HG02763 (cell line): ENCODE measurements at regions not wholly inside any gene's neighbourhood (a gene's known extent, or its start where the extent isn't known, plus 50 kb on each side); places are given as distances from the start of the nearest gene placed in this dataset.
"Not testable (repeated sequence)": the region's sequence is repeated elsewhere in the genome, so short reads cannot be mapped to it uniquely, and the experiment has no call there.

Experiments
- ATAC-seq: cut with Tn5 transposase; IDR thresholded peaks from one replicate; pipeline ENCODE4 v1.9.1; 2021; ENCODE audit warnings: mild to moderate bottlenecking, moderate library complexity; ENCODE audit not compliant: unreplicated experiment

GRCh38 chr13:109941951-109942350, 155.6 kb upstream of the IRS2 start:
- ATAC-seq = no peak

- ATAC-seq = no peak
These were observed 154.8 kb upstream of the IRS2 start for GRCh38 chr13:109941221-109941620.

GRCh38 chr13:109940637-109941036, 154.3 kb upstream of the IRS2 start:
- no peak for ATAC-seq

- no peak for ATAC-seq
These were observed 153.5 kb upstream of the IRS2 start for GRCh38 chr13:109939838-109940237.

GRCh38 chr13:109939180-109939579, 152.8 kb upstream of the IRS2 start:
- ATAC-seq = no peak

GRCh38 chr13:109938255-109938936, 152.0 kb upstream of the IRS2 start:
- no peak for ATAC-seq

GRCh38 chr13:109934520-109934919, 148.1 kb upstream of the IRS2 start:
- not testable (repeated sequence) for ATAC-seq

- ATAC-seq = no peak
These were observed 147.1 kb upstream of the IRS2 start for GRCh38 chr13:109933476-109933875.

GRCh38 chr13:109924376-109924775, 138.0 kb upstream of the IRS2 start:
- no peak for ATAC-seq

- ATAC-seq = no peak
These were observed 136.1 kb upstream of the IRS2 start for GRCh38 chr13:109922518-109922917.

GRCh38 chr13:109919715-109920375, 133.5 kb upstream of the IRS2 start:
- no peak for ATAC-seq

GRCh38 chr13:109918179-109918711, 131.9 kb upstream of the IRS2 start:
- no peak for ATAC-seq

- no peak for ATAC-seq
These were observed 131.0 kb upstream of the IRS2 start for GRCh38 chr13:109917422-109917821.

GRCh38 chr13:109913936-109914510, 127.6 kb upstream of the IRS2 start:
- no peak for ATAC-seq

GRCh38 chr13:109913186-109913585, 126.8 kb upstream of the IRS2 start:
- ATAC-seq = no peak

- no peak for ATAC-seq
These were observed 123.8 kb upstream of the IRS2 start for GRCh38 chr13:109910194-109910593.

GRCh38 chr13:109906976-109907375, 120.6 kb upstream of the IRS2 start:
- no peak for ATAC-seq

- ATAC-seq = no peak
These were observed 117.8 kb upstream of the IRS2 start for GRCh38 chr13:109904218-109904617.

- no peak for ATAC-seq
These were observed 114.4 kb upstream of the IRS2 start for GRCh38 chr13:109900741-109901140.

- no peak for ATAC-seq
These were observed 113.9 kb upstream of the IRS2 start for GRCh38 chr13:109900320-109900719.

GRCh38 chr13:109899748-109900147, 113.4 kb upstream of the IRS2 start:
- ATAC-seq = no peak

GRCh38 chr13:109899316-109899715, 112.9 kb upstream of the IRS2 start:
- ATAC-seq = no peak
